Mucosa of stomach (tissue), 1 donor: ENCODE measurements at regions not wholly inside any gene's neighbourhood (a gene's known extent, or its start where the extent isn't known, plus 50 kb on each side); places are given as distances from the start of the nearest gene placed in this dataset.

Experiments used
- H3K27me3 ChIP-seq: one replicate; pipeline ENCODE4 v1.7.0; 2013; ENCODE audit warnings: mild to moderate bottlenecking, low read length; ENCODE audit not compliant: control insufficient read depth, insufficient read depth
- H3K36me3 ChIP-seq: one replicate; pipeline ENCODE4 v1.7.0; 2013; ENCODE audit warnings: low read length; ENCODE audit not compliant: control insufficient read depth, insufficient read depth
- H3K4me1 ChIP-seq: one replicate; pipeline ENCODE4 v1.7.0; 2013; ENCODE audit warnings: mild to moderate bottlenecking, low read length; ENCODE audit not compliant: control insufficient read depth, insufficient read depth
- H3K4me3 ChIP-seq: one replicate; pipeline ENCODE4 v1.7.0; 2013; ENCODE audit warnings: low read length
- H3K9ac ChIP-seq: one replicate; pipeline ENCODE4 v1.7.0; 2013; ENCODE audit warnings: mild to moderate bottlenecking, low read length, moderate library complexity
- H3K9me3 ChIP-seq: one replicate; pipeline ENCODE4 v1.7.0; 2013; ENCODE audit warnings: mild to moderate bottlenecking, low read length, moderate library complexity; ENCODE audit not compliant: control insufficient read depth
- donor health status: Pancreatic carcinoma.

GRCh38 chr9:31336841-31337240 lies 1047.6 kb upstream of the ACO1 start:
- H3K4me3 ChIP-seq: no peak overlapping the region
- no peak overlapping the region for H3K9ac ChIP-seq
- no peaks in the 10 kb centered on the region for H3K9me3 ChIP-seq
- H3K4me1 ChIP-seq: no peaks in the 10 kb centered on the region
- no peaks in the 10 kb centered on the region for H3K36me3 ChIP-seq
- H3K27me3 ChIP-seq: no peaks in the 10 kb centered on the region

DNA sequence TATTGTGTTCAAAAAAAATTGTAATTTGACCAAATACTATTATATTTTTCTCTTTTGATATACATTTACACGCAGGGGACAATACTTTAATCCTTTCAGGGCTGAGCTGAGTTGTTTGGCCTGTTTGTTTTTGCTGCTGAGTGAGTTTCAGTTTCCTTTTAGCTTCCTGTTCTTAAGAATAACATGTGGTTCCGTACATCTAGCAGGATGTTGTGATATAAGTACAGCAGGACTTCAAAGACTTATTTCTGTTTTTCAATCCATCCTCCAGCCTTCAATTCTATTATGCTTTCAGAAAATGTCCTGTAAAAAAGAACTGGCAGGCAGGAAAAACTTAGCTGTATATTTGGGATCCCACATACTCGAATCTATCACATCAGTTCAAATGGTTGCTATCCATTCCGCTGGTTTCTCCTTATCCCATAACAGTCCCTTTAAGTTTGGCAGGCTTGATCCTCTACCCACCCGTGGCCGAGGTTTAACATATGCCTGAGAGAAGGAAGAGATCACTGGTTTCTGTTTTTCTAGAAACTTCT lies 1037.3 kb upstream of the ACO1 start:
- Histone ChIP-seq H3K9ac (peak overlapping the region; percentile 19), H3K4me3 (no peak overlapping the region), H3K36me3 (no peaks in the 10 kb centered on the region), H3K9me3 (no peaks in the 10 kb centered on the region), H3K27me3 (no peaks in the 10 kb centered on the region), H3K4me1 (no peaks in the 10 kb centered on the region)

GRCh38 chr9:31355159-31355882 lies 1029.1 kb upstream of the ACO1 start:
- Histone ChIP-seq H3K9me3 (no peaks in the 10 kb centered on the region), H3K4me3 (no peak overlapping the region), H3K27me3 (no peaks in the 10 kb centered on the region), H3K36me3 (no peaks in the 10 kb centered on the region), H3K4me1 (no peaks in the 10 kb centered on the region), H3K9ac (no peak overlapping the region)

DNA sequence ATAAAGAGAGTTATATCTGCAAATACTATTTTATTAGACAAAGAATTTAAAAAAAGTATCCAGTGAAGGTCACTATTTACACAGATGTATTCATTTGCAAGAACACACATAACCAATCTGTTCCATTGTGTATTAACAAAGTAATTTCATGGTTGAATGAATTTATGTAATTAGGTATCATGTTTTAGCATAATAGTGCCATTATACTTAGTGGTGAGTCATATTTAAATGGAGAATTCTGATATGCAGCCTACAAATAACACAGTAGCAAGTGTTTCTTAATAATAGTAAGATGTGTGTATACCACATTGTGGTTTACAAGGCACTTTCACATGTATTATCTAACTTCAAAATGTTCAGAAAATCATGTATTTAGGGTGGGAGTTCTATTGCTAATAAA lies 1028.5 kb upstream of the ACO1 start:
- Histone ChIP-seq H3K4me3 (no peak overlapping the region), H3K9me3 (no peaks in the 10 kb centered on the region), H3K4me1 (no peaks in the 10 kb centered on the region), H3K27me3 (no peaks in the 10 kb centered on the region), H3K36me3 (no peaks in the 10 kb centered on the region), H3K9ac (no peak overlapping the region)

- Histone ChIP-seq H3K36me3 (no peaks in the 10 kb centered on the region), H3K4me1 (no peaks in the 10 kb centered on the region), H3K27me3 (no peaks in the 10 kb centered on the region), H3K9ac (no peak overlapping the region), H3K4me3 (no peak overlapping the region), H3K9me3 (no peaks in the 10 kb centered on the region)
Observed at GRCh38 chr9:31359071-31359470, 1025.4 kb upstream of the ACO1 start.

DNA sequence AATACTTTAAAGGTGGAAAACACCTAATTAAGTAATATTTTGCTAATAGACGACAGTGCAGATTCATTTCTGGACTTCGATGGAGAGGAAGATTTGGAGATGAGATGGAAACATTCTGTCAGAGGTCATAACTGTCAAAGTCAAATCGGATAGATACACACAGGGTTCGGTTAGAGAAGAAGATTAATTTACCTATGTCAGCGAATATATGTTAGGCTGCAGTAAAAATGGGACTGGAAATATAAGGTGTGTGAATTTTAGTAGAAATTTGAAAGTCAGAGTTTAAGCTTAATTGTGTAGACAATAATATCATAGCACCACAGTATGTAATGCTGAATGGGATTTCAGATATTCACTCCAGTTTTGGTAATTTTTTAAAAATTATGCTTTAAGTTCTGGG lies 1020.3 kb upstream of the ACO1 start:
- H3K27me3 ChIP-seq: no peaks in the 10 kb centered on the region
- H3K9ac ChIP-seq: no peak overlapping the region
- H3K4me3 ChIP-seq: no peak overlapping the region
- H3K9me3 ChIP-seq: no peaks in the 10 kb centered on the region
- H3K36me3 ChIP-seq: no peaks in the 10 kb centered on the region
- H3K4me1 ChIP-seq: no peaks in the 10 kb centered on the region

DNA sequence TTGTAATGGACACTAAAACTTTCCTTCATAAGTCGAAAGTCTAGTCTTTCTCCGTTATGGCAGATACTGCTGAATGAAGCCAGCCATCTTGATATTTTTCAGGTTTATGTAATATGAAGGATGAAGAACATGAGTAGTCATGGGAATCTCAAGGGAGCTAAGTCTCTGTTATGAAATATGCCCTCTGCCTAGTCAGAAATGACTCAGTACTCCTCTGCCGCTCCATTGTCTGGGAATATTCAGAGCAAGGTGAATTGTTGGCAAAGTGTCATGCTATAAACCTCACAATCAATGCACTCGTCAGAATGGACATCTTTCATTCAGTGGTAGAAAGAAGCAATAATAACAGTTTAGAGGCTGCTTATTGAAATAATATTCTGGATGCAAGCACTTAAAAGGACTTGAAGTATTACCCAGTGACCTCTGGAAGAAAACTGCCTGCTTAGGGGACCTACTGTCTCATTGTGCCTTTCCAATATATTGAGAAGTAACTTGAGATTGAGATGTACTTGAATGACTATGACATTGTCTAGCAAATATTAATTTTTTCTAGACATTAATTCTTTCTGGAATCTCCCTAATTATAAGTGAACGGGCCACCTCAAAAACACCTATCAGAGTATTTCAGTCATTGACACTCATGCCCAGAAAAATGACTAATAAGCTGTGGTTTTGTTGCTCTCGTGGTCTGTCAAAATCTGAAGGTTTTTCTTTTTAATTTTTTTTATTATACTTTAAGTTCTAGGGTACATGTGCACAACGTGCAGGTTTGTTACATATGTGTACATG lies 1011.5 kb upstream of the ACO1 start:
- Histone ChIP-seq H3K36me3 (no peaks in the 10 kb centered on the region), H3K4me1 (no peaks in the 10 kb centered on the region), H3K4me3 (no peak overlapping the region), H3K9me3 (no peaks in the 10 kb centered on the region), H3K27me3 (no peaks in the 10 kb centered on the region), H3K9ac (no peak overlapping the region)

GRCh38 chr9:31377358-31377757 lies 1007.1 kb upstream of the ACO1 start:
- Histone ChIP-seq H3K4me3 (no peak overlapping the region), H3K4me1 (no peaks in the 10 kb centered on the region), H3K27me3 (no peaks in the 10 kb centered on the region), H3K36me3 (no peaks in the 10 kb centered on the region), H3K9me3 (no peaks in the 10 kb centered on the region), H3K9ac (no peak overlapping the region)

GRCh38 chr9:31388660-31389059 lies 995.8 kb upstream of the ACO1 start:
- H3K9ac ChIP-seq: no peak overlapping the region
- H3K27me3 ChIP-seq: no peaks in the 10 kb centered on the region
- H3K4me3 ChIP-seq: no peak overlapping the region
- H3K9me3 ChIP-seq: no peaks in the 10 kb centered on the region
- no peaks in the 10 kb centered on the region for H3K4me1 ChIP-seq
- no peaks in the 10 kb centered on the region for H3K36me3 ChIP-seq

- no peaks in the 10 kb centered on the region for H3K27me3 ChIP-seq
- no peaks in the 10 kb centered on the region for H3K36me3 ChIP-seq
- no peak overlapping the region for H3K4me3 ChIP-seq
- H3K9ac ChIP-seq: no peak overlapping the region
- H3K9me3 ChIP-seq: no peaks in the 10 kb centered on the region
- no peaks in the 10 kb centered on the region for H3K4me1 ChIP-seq
Observed at GRCh38 chr9:31389075-31389474, 995.4 kb upstream of the ACO1 start.

- Histone ChIP-seq H3K36me3 (no peaks in the 10 kb centered on the region), H3K4me1 (no peaks in the 10 kb centered on the region), H3K27me3 (no peaks in the 10 kb centered on the region), H3K9ac (no peak overlapping the region), H3K9me3 (no peaks in the 10 kb centered on the region), H3K4me3 (no peak overlapping the region)
Observed at GRCh38 chr9:31390403-31391025, 993.9 kb upstream of the ACO1 start.

- no peak overlapping the region for H3K4me3 ChIP-seq
- H3K36me3 ChIP-seq: no peaks in the 10 kb centered on the region
- H3K4me1 ChIP-seq: no peaks in the 10 kb centered on the region
- H3K9me3 ChIP-seq: no peaks in the 10 kb centered on the region
- no peak overlapping the region for H3K9ac ChIP-seq
- no peaks in the 10 kb centered on the region for H3K27me3 ChIP-seq
Observed at GRCh38 chr9:31393240-31393639, 991.2 kb upstream of the ACO1 start.
